BLaER1 treated with 17β-estradiol and CSF1 and Interleukin-3, amounts not matched to agents 10 nM and 100 nM (cell line): ENCODE measurements at regions not wholly inside any gene's neighbourhood (a gene's known extent, or its start where the extent isn't known, plus 50 kb on each side); places are given as distances from the start of the nearest gene placed in this dataset.

ENCODE experiments used
- H3K27ac ChIP-seq, 11 experiments: shearing (Covaris generic); formaldehyde crosslinking; 2 replicates each; pipeline ENCODE4 v1.8.1; 2022
- H3K27me3 ChIP-seq, 11 experiments: shearing (Covaris generic); formaldehyde crosslinking; 2 replicates each; pipeline ENCODE4 v1.8.1; 2022
- H3K36me3 ChIP-seq, 11 experiments: shearing (Covaris generic); formaldehyde crosslinking; 2 replicates each; pipeline ENCODE4 v1.8.1; 2022
- H3K4me1 ChIP-seq, 10 experiments: shearing (Covaris generic); formaldehyde crosslinking; 2 replicates each; pipeline ENCODE4 v1.8.1; 2022
- H3K4me2 ChIP-seq, 11 experiments: shearing (Covaris generic); formaldehyde crosslinking; 2 replicates each; pipeline ENCODE4 v1.8.1; 2022
- H3K4me3 ChIP-seq, 10 experiments: shearing (Covaris generic); formaldehyde crosslinking; 2 replicates each; pipeline ENCODE4 v1.8.1; 2022
- H3K9ac ChIP-seq, 11 experiments: shearing (Covaris generic); formaldehyde crosslinking; 2 replicates each; pipeline ENCODE4 v1.8.1; 2022
- H3K9me3 ChIP-seq, 11 experiments: shearing (Covaris generic); formaldehyde crosslinking; replicated peaks in 1 of 11; 2 replicates each; pipeline ENCODE4 v1.8.1; 2022
- H4K20me1 ChIP-seq, 11 experiments: shearing (Covaris generic); formaldehyde crosslinking; 2 replicates each; pipeline ENCODE4 v1.8.1; 2022
- Cebpa-rat ChIP-seq, 11 experiments: shearing (Covaris generic); IDR thresholded peaks; 2 replicates each; pipeline ENCODE4 v1.8.1; 2022

DNA sequence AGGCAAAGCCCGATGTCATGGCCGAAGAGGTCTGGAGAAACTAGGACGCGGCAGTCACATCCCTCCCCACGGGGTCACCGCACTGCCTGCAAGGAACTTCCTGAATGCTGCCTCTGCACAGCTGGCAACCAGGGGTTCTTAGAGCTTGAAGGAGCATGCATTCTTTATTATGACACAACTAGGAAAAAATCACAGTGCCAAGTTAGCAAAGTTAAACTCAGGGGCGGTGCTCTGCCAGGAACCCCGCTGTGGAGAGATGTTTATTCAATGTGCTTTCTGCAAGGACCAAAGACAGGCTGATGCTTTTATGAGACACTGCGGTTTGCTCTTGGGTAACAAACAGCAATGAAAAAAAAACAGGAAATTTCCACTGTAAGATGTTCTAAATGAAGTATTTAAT lies 287.3 kb upstream of the FOXQ1 start:
- Histone ChIP-seq H3K36me3 (no peaks in the 10 kb centered on the region), H3K27me3 (no peaks in the 10 kb centered on the region), H3K27ac (no peak overlapping the region), H3K4me2 (no peak overlapping the region), H3K4me1 (peaks cover 0 to 7% (median 0%) of the 10 kb centered on the region in 10 experiments; a peak in 1 of 20 replicates), H4K20me1 (no peaks in the 10 kb centered on the region), H3K9ac (no peak overlapping the region), H3K9me3 (peaks cover 12 to 35% (median 25%) of the 10 kb centered on the region in 11 experiments; a peak in 21 of 22 replicates), H3K4me3 (no peak overlapping the region)
- TF ChIP-seq Cebpa-rat (IDR thresholded peaks at IDR 0.05): no peak

DNA sequence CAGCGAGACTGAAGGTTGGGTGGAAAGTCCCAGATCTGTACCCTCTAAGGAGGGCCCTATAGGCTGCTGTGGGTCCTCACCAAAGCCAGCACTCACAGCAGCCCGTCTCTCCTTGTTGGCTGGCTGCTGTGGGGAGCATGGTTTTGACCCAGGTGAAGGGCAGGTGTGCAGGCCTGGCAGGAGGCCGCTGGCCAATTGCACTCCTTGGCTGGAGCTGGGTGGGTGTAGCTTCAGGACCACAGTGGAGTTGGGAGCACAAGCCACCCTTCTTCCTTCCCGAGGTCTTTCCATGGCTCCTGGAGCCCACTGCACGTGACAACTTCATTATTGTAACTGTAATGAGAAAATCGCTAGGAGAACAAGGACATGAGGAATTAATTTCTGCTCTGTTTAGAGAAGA lies 287.7 kb upstream of the FOXQ1 start:
- H3K27me3 ChIP-seq: no peaks in the 10 kb centered on the region
- peaks cover 0 to 7% (median 0%) of the 10 kb centered on the region in 10 experiments; a peak in 1 of 20 replicates for H3K4me1 ChIP-seq
- H3K4me3 ChIP-seq: no peak overlapping the region
- no peaks in the 10 kb centered on the region for H3K36me3 ChIP-seq
- TF ChIP-seq Cebpa-rat (IDR thresholded peaks at IDR 0.05): no peak
- H3K4me2 ChIP-seq: no peak overlapping the region
- no peak overlapping the region for H3K9ac ChIP-seq
- no peak overlapping the region for H3K27ac ChIP-seq
- H3K9me3 ChIP-seq: peaks cover 12 to 35% (median 25%) of the 10 kb centered on the region in 11 experiments; a peak in 21 of 22 replicates
- no peaks in the 10 kb centered on the region for H4K20me1 ChIP-seq

DNA sequence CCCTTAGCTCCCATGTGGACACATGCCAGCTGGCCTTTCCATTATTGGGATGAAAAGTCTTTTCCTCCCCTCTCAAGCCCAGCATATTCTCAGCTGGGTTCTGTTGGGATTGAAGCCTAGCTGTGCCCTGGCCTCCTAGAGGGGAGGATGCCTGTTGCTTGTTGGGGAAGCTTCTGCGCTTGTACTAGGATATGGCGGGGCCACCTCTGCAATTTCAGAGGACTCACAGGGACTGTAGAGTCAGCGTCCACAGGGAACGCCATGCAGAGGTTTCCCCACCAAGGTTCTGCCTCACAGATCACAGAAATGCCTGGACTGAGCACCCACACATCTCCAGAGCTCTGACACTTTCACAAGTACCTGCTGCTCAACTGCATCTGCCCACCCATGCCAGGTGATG lies 288.7 kb upstream of the FOXQ1 start:
- no peaks in the 10 kb centered on the region for H3K27me3 ChIP-seq
- no peak overlapping the region for H3K4me2 ChIP-seq
- no peak for TF ChIP-seq Cebpa-rat (IDR thresholded peaks at IDR 0.05)

DNA sequence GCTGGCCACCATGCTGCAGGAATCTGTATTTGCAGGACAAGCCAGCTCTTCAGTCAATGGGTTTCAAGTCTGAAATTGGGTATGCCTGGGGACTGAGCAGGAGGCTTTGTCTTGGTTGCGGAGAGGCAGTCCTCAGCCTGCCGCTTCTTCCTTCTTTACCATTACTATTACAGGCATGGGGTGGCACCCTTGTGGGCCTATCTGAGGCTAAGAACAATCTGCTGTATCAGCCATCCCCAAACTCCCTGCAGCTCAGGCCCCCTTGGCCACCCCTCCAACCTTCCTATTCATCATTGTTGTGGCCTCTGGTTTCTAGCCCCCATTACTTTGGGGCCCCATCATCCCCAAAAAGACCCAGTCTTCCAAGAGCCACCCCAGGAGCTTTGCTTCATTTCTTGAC lies 289.2 kb upstream of the FOXQ1 start:
- Histone ChIP-seq H3K4me1 (peaks cover 0 to 7% (median 0%) of the 10 kb centered on the region in 10 experiments; a peak in 1 of 20 replicates), H3K27me3 (no peaks in the 10 kb centered on the region), H3K4me2 (no peak overlapping the region), H3K9me3 (peaks cover 12 to 35% (median 25%) of the 10 kb centered on the region in 11 experiments; a peak in 21 of 22 replicates), H3K4me3 (no peak overlapping the region), H3K9ac (no peak overlapping the region), H3K36me3 (no peaks in the 10 kb centered on the region), H4K20me1 (no peaks in the 10 kb centered on the region), H3K27ac (no peak overlapping the region)
- no peak for TF ChIP-seq Cebpa-rat (IDR thresholded peaks at IDR 0.05)

More for the DNA sequence above, 288.7 kb upstream of the FOXQ1 start:
- H3K4me3 ChIP-seq: no peak overlapping the region
- H3K4me1 ChIP-seq: peaks cover 0 to 7% (median 0%) of the 10 kb centered on the region in 10 experiments; a peak in 1 of 20 replicates
- no peak overlapping the region for H3K9ac ChIP-seq
- peaks cover 12 to 35% (median 25%) of the 10 kb centered on the region in 11 experiments; a peak in 21 of 22 replicates for H3K9me3 ChIP-seq
- H4K20me1 ChIP-seq: no peaks in the 10 kb centered on the region
- H3K36me3 ChIP-seq: no peaks in the 10 kb centered on the region
- no peak overlapping the region for H3K27ac ChIP-seq

DNA sequence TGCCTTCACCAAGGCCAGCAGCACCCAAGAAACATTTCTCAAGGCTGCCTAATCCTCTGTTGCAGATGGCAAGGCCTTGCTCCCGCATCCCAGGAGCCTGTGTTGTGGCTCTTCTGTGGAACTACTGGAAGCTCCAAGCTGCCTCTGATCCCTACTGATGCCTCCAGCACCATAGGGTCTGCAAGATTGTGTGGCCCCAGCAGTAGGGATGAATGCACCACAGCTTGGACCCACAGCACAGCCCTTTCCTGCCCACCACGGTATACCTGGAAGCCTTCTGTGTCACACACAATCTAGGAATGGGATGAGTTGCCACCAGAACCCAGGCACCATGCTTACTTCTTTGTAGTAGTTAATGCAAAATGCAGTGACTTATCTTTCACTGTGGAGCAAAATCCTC lies 291.1 kb upstream of the FOXQ1 start:
- no peak for TF ChIP-seq Cebpa-rat (IDR thresholded peaks at IDR 0.05)
- H3K9me3 ChIP-seq: peaks cover 12 to 35% (median 25%) of the 10 kb centered on the region in 11 experiments; a peak in 21 of 22 replicates
- H3K4me1 ChIP-seq: peaks cover 0 to 7% (median 0%) of the 10 kb centered on the region in 10 experiments; a peak in 1 of 20 replicates
- no peaks in the 10 kb centered on the region for H3K27me3 ChIP-seq
- no peak overlapping the region for H3K4me2 ChIP-seq
- no peak overlapping the region for H3K4me3 ChIP-seq
- H3K36me3 ChIP-seq: no peaks in the 10 kb centered on the region
- H3K9ac ChIP-seq: no peak overlapping the region
- no peaks in the 10 kb centered on the region for H4K20me1 ChIP-seq
- no peak overlapping the region for H3K27ac ChIP-seq

DNA sequence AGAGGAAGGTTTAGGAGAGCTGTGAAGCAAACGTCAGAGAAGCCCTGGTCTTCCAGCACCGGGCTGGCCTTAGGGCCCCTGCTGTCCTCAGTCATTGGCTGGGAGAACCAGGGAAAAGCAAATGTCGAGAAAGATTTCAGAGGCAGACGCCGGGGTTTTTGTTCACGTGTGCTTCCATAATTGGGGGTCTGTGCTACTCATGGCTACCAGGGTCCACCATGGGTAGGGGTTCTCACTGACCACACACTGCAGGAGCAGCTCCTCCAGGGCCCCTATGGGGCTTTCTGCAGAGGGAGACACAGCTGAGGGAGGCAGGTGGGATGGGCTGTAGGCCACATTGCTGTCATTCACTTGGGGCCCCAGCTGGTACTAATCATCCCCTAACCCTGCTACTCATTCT lies 291.8 kb upstream of the FOXQ1 start:
- Histone ChIP-seq H3K27ac (no peak overlapping the region), H3K27me3 (no peaks in the 10 kb centered on the region), H4K20me1 (no peaks in the 10 kb centered on the region), H3K36me3 (no peaks in the 10 kb centered on the region), H3K4me2 (no peak overlapping the region), H3K4me1 (peaks cover 0 to 7% (median 0%) of the 10 kb centered on the region in 10 experiments; a peak in 1 of 20 replicates), H3K9me3 (peaks cover 12 to 35% (median 25%) of the 10 kb centered on the region in 11 experiments; a peak in 21 of 22 replicates), H3K9ac (no peak overlapping the region), H3K4me3 (no peak overlapping the region)
- no peak for TF ChIP-seq Cebpa-rat (IDR thresholded peaks at IDR 0.05)

DNA sequence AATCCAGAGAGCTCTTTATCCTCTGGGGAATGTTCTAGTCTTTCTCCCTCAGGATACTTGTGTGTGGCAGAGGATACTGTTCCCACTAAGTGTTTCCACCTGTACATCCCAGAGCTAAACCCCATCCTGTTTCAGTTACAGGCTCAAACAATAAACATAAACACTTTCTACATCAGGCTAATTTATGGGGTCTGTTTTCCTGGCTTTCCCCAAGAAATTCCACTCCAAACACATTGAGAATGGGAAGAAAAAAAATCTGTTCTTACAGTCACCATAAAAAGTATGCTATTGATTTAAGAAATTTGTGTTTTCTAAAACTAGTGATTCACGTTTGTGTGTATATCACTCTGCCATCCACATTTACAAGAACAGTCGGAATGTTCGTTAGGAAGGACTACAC lies 293.9 kb upstream of the FOXQ1 start:
- Histone ChIP-seq H3K4me1 (peaks cover 0 to 13% (median 3%) of the 10 kb centered on the region in 10 experiments; a peak in 8 of 20 replicates), H3K9ac (no peak overlapping the region), H3K4me2 (no peak overlapping the region), H3K27me3 (no peaks in the 10 kb centered on the region), H4K20me1 (no peaks in the 10 kb centered on the region), H3K9me3 (peaks cover 12 to 41% (median 29%) of the 10 kb centered on the region in 11 experiments), H3K36me3 (no peaks in the 10 kb centered on the region), H3K27ac (no peak overlapping the region), H3K4me3 (no peak overlapping the region)
- no peak for TF ChIP-seq Cebpa-rat (IDR thresholded peaks at IDR 0.05)

DNA sequence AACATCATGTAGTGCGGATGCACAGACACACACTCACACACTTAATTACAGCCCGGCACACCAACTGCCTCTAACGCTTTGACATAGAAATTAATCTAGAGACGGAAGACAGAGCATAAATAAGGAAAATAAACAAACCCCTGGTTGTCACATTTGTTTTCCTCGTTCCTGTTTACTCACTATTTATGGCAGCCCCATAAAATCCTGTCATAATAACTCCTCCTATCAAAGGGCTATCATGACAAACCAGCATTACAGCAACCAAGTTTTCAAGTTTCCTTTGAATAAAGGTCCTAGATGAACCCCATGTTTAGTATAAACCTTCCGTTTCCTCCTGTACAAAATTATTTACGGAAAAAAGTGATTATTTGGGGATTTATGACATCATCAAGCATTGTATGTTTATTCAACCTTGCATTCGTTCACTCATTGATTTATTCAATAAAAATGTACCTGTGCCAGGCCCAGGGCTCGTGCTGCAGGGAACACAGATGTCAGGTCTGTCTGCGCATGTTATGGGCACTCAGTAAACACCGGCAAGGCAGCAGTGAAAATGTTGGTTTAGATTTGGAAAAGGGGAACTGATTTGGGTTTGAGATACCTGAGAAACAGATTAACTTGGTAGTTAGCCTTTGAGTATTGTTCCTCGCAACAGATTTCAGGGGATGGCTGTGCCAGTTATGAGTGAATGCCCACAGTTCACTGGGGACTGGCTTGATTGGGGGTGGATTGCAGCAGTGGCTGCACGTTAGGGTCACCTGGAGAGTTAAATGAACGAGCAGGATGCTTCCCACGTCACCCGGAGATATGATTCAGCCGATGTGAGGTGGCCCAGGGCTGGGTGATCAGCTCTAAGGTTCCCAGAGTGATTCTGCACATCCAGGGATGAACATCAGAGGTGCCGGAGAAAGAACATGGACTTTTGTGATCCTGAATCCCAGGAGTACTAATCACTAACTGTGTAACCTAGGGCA lies 295.3 kb upstream of the FOXQ1 start:
- H4K20me1 ChIP-seq: no peaks in the 10 kb centered on the region
- H3K9ac ChIP-seq: no peak overlapping the region
- no peak for TF ChIP-seq Cebpa-rat (IDR thresholded peaks at IDR 0.05)
- peaks cover 5 to 38% (median 24%) of the 10 kb centered on the region in 11 experiments; a peak in 20 of 22 replicates for H3K9me3 ChIP-seq
- H3K27me3 ChIP-seq: no peaks in the 10 kb centered on the region
- peaks cover 0 to 14% (median 3%) of the 10 kb centered on the region in 10 experiments; a peak in 8 of 20 replicates for H3K4me1 ChIP-seq
- no peak overlapping the region for H3K27ac ChIP-seq
- no peak overlapping the region for H3K4me2 ChIP-seq
- H3K36me3 ChIP-seq: no peaks in the 10 kb centered on the region
- no peak overlapping the region for H3K4me3 ChIP-seq

DNA sequence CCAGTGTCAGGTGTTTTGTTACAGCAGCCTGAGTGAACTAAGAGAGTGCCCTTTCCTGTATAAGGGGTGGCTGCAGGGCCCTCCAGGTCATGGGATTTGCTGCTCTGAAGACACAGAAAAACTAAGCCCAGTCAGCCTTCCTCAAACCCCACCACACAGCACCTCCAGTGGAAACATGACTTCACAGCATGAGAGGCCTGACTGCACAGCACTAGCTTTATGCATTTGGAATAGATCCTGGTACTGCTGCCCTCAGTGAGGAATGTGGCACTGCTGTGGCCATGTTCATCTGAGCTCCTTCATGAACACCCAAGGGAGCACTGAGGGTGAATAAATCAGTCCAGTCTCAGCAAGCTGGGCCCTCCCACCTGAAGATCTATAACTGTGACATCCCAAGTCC lies 296.1 kb upstream of the FOXQ1 start:
- Histone ChIP-seq H3K27me3 (no peaks in the 10 kb centered on the region), H3K27ac (no peak overlapping the region), H3K4me1 (peaks cover 0 to 14% (median 3%) of the 10 kb centered on the region in 10 experiments; a peak in 8 of 20 replicates), H3K9me3 (peaks cover 0 to 33% (median 16%) of the 10 kb centered on the region in 11 experiments; a peak in 14 of 22 replicates), H3K36me3 (no peaks in the 10 kb centered on the region), H3K4me2 (no peak overlapping the region), H4K20me1 (no peaks in the 10 kb centered on the region), H3K9ac (no peak overlapping the region), H3K4me3 (no peak overlapping the region)
- no peak for TF ChIP-seq Cebpa-rat (IDR thresholded peaks at IDR 0.05)
